ENCODE measurements at regions not wholly inside any gene's neighbourhood (a gene's known extent, or its start where the extent isn't known, plus 50 kb on each side); places are given as distances from the start of the nearest gene placed in this dataset.

GRCh38 chr5:52328220-52328806 lies 459.4 kb upstream of the ITGA1 start:
- Histone ChIP-seq H3K36me3 (ENCODE audit: insufficient read depth, low read length) (no peaks in the 10 kb centered on the region), H3K27ac (no peak overlapping the region), H3K9me3 (ENCODE audit: low read depth, low read length) (no peaks in the 10 kb centered on the region), H3K9ac (ENCODE audit: insufficient read length) (no peak overlapping the region), H3K4me3 (no peak overlapping the region)
- no peak for DNase-seq (ENCODE audit: low read depth, low spot score)
- TF ChIP-seq FOXP2 (optimal IDR thresholded peaks at IDR 0.05; ENCODE audit: control extremely low read depth, extremely low read length, insufficient read depth) (no peak), POLR2AphosphoS5 (IDR thresholded peaks at IDR 0.05; ENCODE audit: borderline replicate concordance, low read depth, low read length) (no peak), EZH2 (IDR thresholded peaks at IDR 0.05) (no peak)

GRCh38 chr5:52331725-52332124 lies 456.0 kb upstream of the ITGA1 start:
- Histone ChIP-seq H3K27ac (no peak overlapping the region), H3K9ac (ENCODE audit: insufficient read length) (no peak overlapping the region), H3K9me3 (ENCODE audit: low read depth, low read length) (no peaks in the 10 kb centered on the region), H3K4me3 (no peak overlapping the region), H3K36me3 (ENCODE audit: insufficient read depth, low read length) (no peaks in the 10 kb centered on the region)
- DNase-seq (ENCODE audit: low read depth, low spot score), result no peak
- TF ChIP-seq EZH2 (IDR thresholded peaks at IDR 0.05) (no peak), FOXP2 (optimal IDR thresholded peaks at IDR 0.05; ENCODE audit: control extremely low read depth, extremely low read length, insufficient read depth) (no peak), POLR2AphosphoS5 (IDR thresholded peaks at IDR 0.05; ENCODE audit: borderline replicate concordance, low read depth, low read length) (no peak)

DNA sequence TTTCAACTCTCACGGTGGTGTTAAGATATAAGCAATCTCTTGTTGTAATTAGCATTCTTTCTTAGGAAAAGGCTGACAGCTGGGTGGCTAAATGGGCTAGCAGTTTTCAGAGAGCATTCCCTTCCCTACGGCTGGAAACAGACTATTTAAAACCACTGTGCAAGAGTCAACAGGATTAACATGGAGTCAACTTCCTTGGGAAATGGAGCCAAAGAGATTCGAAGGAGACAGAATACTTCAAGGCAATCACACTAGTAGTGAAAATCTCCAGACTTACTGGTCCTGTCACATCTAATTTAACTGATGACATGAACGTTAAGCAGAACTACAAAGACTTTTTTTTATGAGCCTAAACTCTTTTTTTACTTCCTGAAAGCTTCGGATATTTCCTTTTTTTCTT lies 453.3 kb upstream of the ITGA1 start:
- no peak overlapping the region for H3K9ac ChIP-seq (ENCODE audit: insufficient read length)
- TF ChIP-seq FOXP2 (optimal IDR thresholded peaks at IDR 0.05; ENCODE audit: control extremely low read depth, extremely low read length, insufficient read depth) (no peak), POLR2AphosphoS5 (IDR thresholded peaks at IDR 0.05; ENCODE audit: borderline replicate concordance, low read depth, low read length) (no peak), EZH2 (IDR thresholded peaks at IDR 0.05) (no peak)
- DNase-seq (ENCODE audit: low read depth, low spot score), result no peak
- H3K36me3 ChIP-seq (ENCODE audit: insufficient read depth, low read length), result no peaks in the 10 kb centered on the region
- no peak overlapping the region for H3K4me3 ChIP-seq
- H3K9me3 ChIP-seq (ENCODE audit: low read depth, low read length), result no peaks in the 10 kb centered on the region
- H3K27ac ChIP-seq, result no peak overlapping the region

- TF ChIP-seq FOXP2 (optimal IDR thresholded peaks at IDR 0.05; ENCODE audit: control extremely low read depth, extremely low read length, insufficient read depth) (no peak), POLR2AphosphoS5 (IDR thresholded peaks at IDR 0.05; ENCODE audit: borderline replicate concordance, low read depth, low read length) (no peak), EZH2 (IDR thresholded peaks at IDR 0.05) (no peak)
- no peak overlapping the region for H3K27ac ChIP-seq
Observed at GRCh38 chr5:52339285-52339684, 448.4 kb upstream of the ITGA1 start.

DNA sequence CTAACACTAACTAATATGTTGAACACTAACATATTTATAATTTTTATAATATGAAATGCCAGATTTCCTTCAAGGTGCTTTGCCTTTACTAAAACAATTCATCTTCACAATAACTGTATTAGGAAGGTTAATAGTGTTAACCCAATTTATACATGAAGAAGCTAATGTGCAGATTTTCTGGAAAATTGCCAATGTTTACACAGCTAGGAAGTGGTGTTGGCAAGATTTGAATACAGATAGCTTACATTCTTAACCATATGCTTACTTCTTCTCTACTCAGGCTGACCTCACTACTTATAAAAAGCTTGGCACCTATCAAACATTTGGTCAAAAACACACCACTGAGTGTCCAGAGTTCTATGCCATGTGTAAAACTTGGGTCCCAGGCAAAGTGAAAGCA lies 445.4 kb upstream of the ITGA1 start:
- Histone ChIP-seq H3K36me3 (ENCODE audit: insufficient read depth, low read length) (no peaks in the 10 kb centered on the region), H3K27ac (no peak overlapping the region), H3K9ac (ENCODE audit: insufficient read length) (no peak overlapping the region), H3K9me3 (ENCODE audit: low read depth, low read length) (no peaks in the 10 kb centered on the region), H3K4me3 (no peak overlapping the region)
- no peak for DNase-seq (ENCODE audit: low read depth, low spot score)
- TF ChIP-seq EZH2 (IDR thresholded peaks at IDR 0.05) (no peak), FOXP2 (optimal IDR thresholded peaks at IDR 0.05; ENCODE audit: control extremely low read depth, extremely low read length, insufficient read depth) (no peak), POLR2AphosphoS5 (IDR thresholded peaks at IDR 0.05; ENCODE audit: borderline replicate concordance, low read depth, low read length) (no peak)

More at GRCh38 chr5:52339285-52339684, 448.4 kb upstream of the ITGA1 start:
- Histone ChIP-seq H3K36me3 (ENCODE audit: insufficient read depth, low read length) (no peaks in the 10 kb centered on the region), H3K9ac (ENCODE audit: insufficient read length) (no peak overlapping the region), H3K9me3 (ENCODE audit: low read depth, low read length) (no peaks in the 10 kb centered on the region), H3K4me3 (no peak overlapping the region)
- no peak for DNase-seq (ENCODE audit: low read depth, low spot score)

DNA sequence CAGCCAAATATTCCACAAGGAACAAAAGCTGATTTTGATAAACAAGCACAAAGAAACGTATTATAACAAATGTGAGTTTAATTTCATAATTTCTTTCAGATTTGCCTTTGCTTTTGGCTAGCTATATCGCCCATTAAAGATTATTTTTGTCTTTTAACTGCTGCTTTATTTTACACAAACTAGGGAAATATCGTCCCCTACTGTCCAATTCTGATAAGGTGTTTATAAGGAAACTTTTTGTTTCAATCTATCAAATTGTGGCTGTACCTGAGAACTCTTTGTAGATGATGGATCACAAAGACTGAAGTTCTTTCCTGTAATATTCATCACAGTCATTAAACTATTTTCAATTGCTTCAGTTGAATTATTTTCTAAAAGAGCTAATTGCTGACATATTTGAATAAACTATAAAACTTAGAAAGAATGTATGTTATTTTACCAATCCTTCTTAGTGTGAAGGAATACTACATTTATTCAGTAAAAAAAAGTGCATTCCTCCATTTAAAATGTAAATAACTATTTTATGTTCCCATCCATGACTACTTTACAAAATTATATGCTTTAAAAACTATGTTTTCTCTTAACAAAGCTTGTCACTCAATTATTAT lies 431.3 kb upstream of the ITGA1 start:
- TF ChIP-seq EZH2 (IDR thresholded peaks at IDR 0.05), result no peak
- no peak for TF ChIP-seq POLR2AphosphoS5 (IDR thresholded peaks at IDR 0.05; ENCODE audit: borderline replicate concordance, low read depth, low read length)
- TF ChIP-seq FOXP2 (optimal IDR thresholded peaks at IDR 0.05; ENCODE audit: control extremely low read depth, extremely low read length, insufficient read depth), result no peak
- H3K9ac ChIP-seq (ENCODE audit: insufficient read length), result no peak overlapping the region
- DNase-seq (ENCODE audit: low read depth, low spot score), result no peak
- no peaks in the 10 kb centered on the region for H3K9me3 ChIP-seq (ENCODE audit: low read depth, low read length)
- no peak overlapping the region for H3K4me3 ChIP-seq
- no peak overlapping the region for H3K27ac ChIP-seq
- no peaks in the 10 kb centered on the region for H3K36me3 ChIP-seq (ENCODE audit: insufficient read depth, low read length)

DNA sequence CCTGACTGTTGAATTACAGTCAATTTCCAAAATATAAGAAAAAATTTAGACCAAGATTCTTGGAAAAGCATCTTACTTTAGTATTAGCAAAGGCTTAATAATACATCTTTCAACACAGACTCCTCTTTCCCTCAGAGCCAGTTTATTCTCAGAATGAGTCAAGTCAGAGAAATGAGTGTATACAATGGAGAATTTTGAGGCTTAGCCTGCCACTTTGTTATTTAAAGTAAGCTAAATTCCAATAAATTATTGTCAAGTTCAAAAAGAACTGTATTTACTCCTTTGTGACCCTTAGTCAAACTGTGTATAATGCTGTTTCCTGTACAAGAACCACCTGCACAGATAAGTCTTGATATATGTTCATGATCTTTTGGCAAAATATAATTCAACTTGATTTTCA lies 428.5 kb upstream of the ITGA1 start:
- TF ChIP-seq POLR2AphosphoS5 (IDR thresholded peaks at IDR 0.05; ENCODE audit: borderline replicate concordance, low read depth, low read length), result no peak
- TF ChIP-seq EZH2 (IDR thresholded peaks at IDR 0.05), result no peak
- no peak for TF ChIP-seq FOXP2 (optimal IDR thresholded peaks at IDR 0.05; ENCODE audit: control extremely low read depth, extremely low read length, insufficient read depth)
- Histone ChIP-seq H3K9ac (ENCODE audit: insufficient read length) (no peak overlapping the region), H3K9me3 (ENCODE audit: low read depth, low read length) (no peaks in the 10 kb centered on the region), H3K4me3 (no peak overlapping the region), H3K36me3 (ENCODE audit: insufficient read depth, low read length) (no peaks in the 10 kb centered on the region), H3K27ac (no peak overlapping the region)
- DNase-seq (ENCODE audit: low read depth, low spot score), result no peak

DNA sequence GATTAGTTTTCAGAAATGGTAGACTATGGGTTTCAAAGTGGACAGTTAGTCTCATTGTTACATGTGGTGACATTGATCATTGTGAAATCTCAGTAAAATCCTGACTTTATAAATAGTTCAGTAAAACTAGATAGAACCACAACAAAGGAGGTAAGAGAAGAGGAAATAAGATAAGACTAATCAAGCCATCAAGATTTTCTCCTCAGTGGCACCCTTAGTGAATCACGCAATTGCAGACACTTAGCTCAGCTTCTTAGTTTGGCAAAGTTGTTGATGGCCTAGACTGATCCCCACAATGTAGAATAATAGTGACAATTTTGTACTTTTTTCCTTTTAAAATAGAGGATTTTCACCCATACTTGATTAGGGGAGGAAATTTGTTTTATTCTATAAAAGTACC lies 426.7 kb upstream of the ITGA1 start:
- H3K4me3 ChIP-seq, result no peak overlapping the region
- H3K9ac ChIP-seq (ENCODE audit: insufficient read length), result no peak overlapping the region
- no peaks in the 10 kb centered on the region for H3K9me3 ChIP-seq (ENCODE audit: low read depth, low read length)
- TF ChIP-seq POLR2AphosphoS5 (IDR thresholded peaks at IDR 0.05; ENCODE audit: borderline replicate concordance, low read depth, low read length), result no peak
- TF ChIP-seq EZH2 (IDR thresholded peaks at IDR 0.05), result no peak
- TF ChIP-seq FOXP2 (optimal IDR thresholded peaks at IDR 0.05; ENCODE audit: control extremely low read depth, extremely low read length, insufficient read depth), result no peak
- DNase-seq (ENCODE audit: low read depth, low spot score), result no peak
- no peaks in the 10 kb centered on the region for H3K36me3 ChIP-seq (ENCODE audit: insufficient read depth, low read length)
- H3K27ac ChIP-seq, result no peak overlapping the region

- no peak overlapping the region for H3K27ac ChIP-seq
- no peak for TF ChIP-seq POLR2AphosphoS5 (IDR thresholded peaks at IDR 0.05; ENCODE audit: borderline replicate concordance, low read depth, low read length)
- no peak for TF ChIP-seq EZH2 (IDR thresholded peaks at IDR 0.05)
- TF ChIP-seq FOXP2 (optimal IDR thresholded peaks at IDR 0.05; ENCODE audit: control extremely low read depth, extremely low read length, insufficient read depth), result no peak
- no peaks in the 10 kb centered on the region for H3K36me3 ChIP-seq (ENCODE audit: insufficient read depth, low read length)
- H3K9me3 ChIP-seq (ENCODE audit: low read depth, low read length), result no peaks in the 10 kb centered on the region
- no peak for DNase-seq (ENCODE audit: low read depth, low spot score)
- H3K9ac ChIP-seq (ENCODE audit: insufficient read length), result no peak overlapping the region
- no peak overlapping the region for H3K4me3 ChIP-seq
Observed at GRCh38 chr5:52374286-52374685, 413.4 kb upstream of the ITGA1 start.

Measured in SK-N-MC (cell line).